Upper lobe of left lung (tissue), 6 donors: ENCODE measurements at regions not wholly inside any gene's neighbourhood (a gene's known extent, or its start where the extent isn't known, plus 50 kb on each side); places are given as distances from the start of the nearest gene placed in this dataset.
"Not testable (repeated sequence)": the region's sequence is repeated elsewhere in the genome, so short reads cannot be mapped to it uniquely, and the experiment has no call there.

ENCODE experiments used
- ATAC-seq, 2 donors: fragments of 200-7000 bp; cut with Tn5 transposase; one replicate each; pipeline ENCODE4 v1.9.1; 2022; ENCODE audit warnings: mild to moderate bottlenecking in 2 of 2, moderate library complexity in 2 of 2; ENCODE audit not compliant: low FRiP score in 2 of 2
- DNase-seq, 2 donors: peaks; one replicate each; pipeline ENCODE4 v3.0.0-alpha.2; 2019 to 2020
- H3K27ac ChIP-seq, 4 donors: fragments of 200-600 bp; sonication (generic); one replicate each; pipeline ENCODE4 v1.5.1; 2016 to 2019
- H3K27me3 ChIP-seq, 4 donors: fragments of 200-600 bp; sonication (generic); one replicate each; pipeline ENCODE4 v1.5.1; 2017 to 2019
- H3K36me3 ChIP-seq, 4 donors: fragments of 200-600 bp; sonication (generic); one replicate each; pipeline ENCODE4 v1.5.1; 2016 to 2019
- H3K4me1 ChIP-seq, 4 donors: fragments of 200-600 bp; sonication (generic); one replicate each; pipeline ENCODE4 v1.5.1; 2018 to 2019
- H3K4me3 ChIP-seq, 4 donors: fragments of 200-600 bp; sonication (generic); one replicate each; pipeline ENCODE4 v1.5.1; 2017 to 2019; ENCODE audit warnings: mild to moderate bottlenecking in 2 of 4, moderate library complexity in 1 of 4
- H3K9me3 ChIP-seq, 4 donors: fragments of 200-600 bp; sonication (generic); one replicate each; pipeline ENCODE4 v1.5.1; 2018 to 2019
- CTCF ChIP-seq, 6 experiments: fragments of 450-650 bp in 4 of 6; fragments of 200-600 bp in 2 of 6; sonication (generic) in 2 of 6; IDR thresholded peaks; one replicate each; pipeline ENCODE4 v1.5.1; 2016 to 2019; ENCODE audit warnings: antibody characterized with exemption in 6 of 6
- EP300 ChIP-seq, 4 donors: sonication (generic); formaldehyde crosslinking; IDR thresholded peaks; one replicate each; pipeline ENCODE4 v1.5.1; 2017; ENCODE audit warnings: antibody characterized with exemption in 4 of 4, control low read depth in 2 of 4
- POLR2A ChIP-seq, 4 donors: fragments of 450-650 bp; IDR thresholded peaks; one replicate each; pipeline ENCODE4 v1.5.1; 2016 to 2017; ENCODE audit warnings: antibody characterized with exemption in 4 of 4, mild to moderate bottlenecking in 2 of 4
- POLR2AphosphoS5 ChIP-seq, 2 donors: sonication (generic); formaldehyde crosslinking; IDR thresholded peaks; one replicate each; pipeline ENCODE4 v1.5.1; 2017; ENCODE audit warnings: antibody characterized with exemption in 2 of 2
- WGBS, 2 donors: methylation state at CpG; one replicate each; pipeline ENCODE4 v1.1.5; 2017 to 2018; 5-methylcytosine and 5-hydroxymethylcytosine counted together
- donor health status: DM: no; HTN: no; CAD: no; lungs with moderate emphysema.
- donor health status: DM: no; HTN: yes; CAD: no; lungs with severe emphysema.

GRCh38 chr13:74270018-74270417 is 135.8 kb upstream of the KLF12 start:
- no peak overlapping the region for H3K27ac ChIP-seq
- DNase-seq: no peak
- H3K36me3 ChIP-seq: no peaks in the 10 kb centered on the region
- H3K27me3 ChIP-seq: no peaks in the 10 kb centered on the region
- 0 to 25% methylated on average over 1 of the region's 1 CpG for WGBS, 2 donors
- no peak for ATAC-seq
- H3K4me3 ChIP-seq: no peak overlapping the region
- no peaks in the 10 kb centered on the region for H3K4me1 ChIP-seq
- H3K9me3 ChIP-seq: peaks cover 0 to under 1% (median 0%) of the 10 kb centered on the region in 4 donors
- TF ChIP-seq POLR2A (IDR thresholded peaks at IDR 0.05): no peak
- no peak for TF ChIP-seq CTCF (IDR thresholded peaks at IDR 0.05)
- no peak for TF ChIP-seq EP300 (IDR thresholded peaks at IDR 0.05)
- no peak for TF ChIP-seq POLR2AphosphoS5 (IDR thresholded peaks at IDR 0.05)

GRCh38 chr13:74266861-74267260 is 132.7 kb upstream of the KLF12 start:
- no peak for ATAC-seq
- no peak for TF ChIP-seq POLR2AphosphoS5 (IDR thresholded peaks at IDR 0.05)
- no peak for TF ChIP-seq EP300 (IDR thresholded peaks at IDR 0.05)
- no peak for TF ChIP-seq CTCF (IDR thresholded peaks at IDR 0.05)
- no peak for TF ChIP-seq POLR2A (IDR thresholded peaks at IDR 0.05)

GRCh38 chr13:74266309-74266708 is 132.1 kb upstream of the KLF12 start:
- DNase-seq: no peak
- Histone ChIP-seq H3K27ac (no peak overlapping the region), H3K4me3 (no peak overlapping the region), H3K36me3 (no peaks in the 10 kb centered on the region), H3K4me1 (no peaks in the 10 kb centered on the region), H3K27me3 (no peaks in the 10 kb centered on the region), H3K9me3 (peaks cover 0 to 10% (median 4%) of the 10 kb centered on the region in 4 donors)
- TF ChIP-seq CTCF (IDR thresholded peaks at IDR 0.05) (no peak), POLR2A (IDR thresholded peaks at IDR 0.05) (no peak), POLR2AphosphoS5 (IDR thresholded peaks at IDR 0.05) (no peak), EP300 (IDR thresholded peaks at IDR 0.05) (no peak)
- ATAC-seq: no peak
- 78 to 80% methylated on average over 3 of the region's 3 CpGs for WGBS, 2 donors

More at GRCh38 chr13:74266861-74267260, 132.7 kb upstream of the KLF12 start:
- peaks cover 0 to 10% (median 4%) of the 10 kb centered on the region in 4 donors for H3K9me3 ChIP-seq
- H3K4me3 ChIP-seq: no peak overlapping the region
- WGBS, 2 donors: 74 to 90% methylated on average over 1 of the region's 1 CpG
- no peak for DNase-seq
- no peaks in the 10 kb centered on the region for H3K36me3 ChIP-seq
- no peak overlapping the region for H3K27ac ChIP-seq
- no peaks in the 10 kb centered on the region for H3K4me1 ChIP-seq
- no peaks in the 10 kb centered on the region for H3K27me3 ChIP-seq

GRCh38 chr13:74264333-74264732 is 130.1 kb upstream of the KLF12 start:
- Histone ChIP-seq H3K27me3 (no peaks in the 10 kb centered on the region), H3K27ac (no peak overlapping the region), H3K9me3 (peaks cover 0 to 10% (median 4%) of the 10 kb centered on the region in 4 donors), H3K4me3 (no peak overlapping the region), H3K4me1 (no peaks in the 10 kb centered on the region), H3K36me3 (no peaks in the 10 kb centered on the region)
- no peak for ATAC-seq
- DNase-seq: no peak
- TF ChIP-seq EP300 (IDR thresholded peaks at IDR 0.05) (no peak), POLR2AphosphoS5 (IDR thresholded peaks at IDR 0.05) (no peak), POLR2A (IDR thresholded peaks at IDR 0.05) (no peak), CTCF (IDR thresholded peaks at IDR 0.05) (no peak)

GRCh38 chr13:74260420-74260819 is 126.2 kb upstream of the KLF12 start:
- not testable (repeated sequence) for H3K27ac ChIP-seq, H3K36me3 ChIP-seq, H3K27me3 ChIP-seq, H3K4me1 ChIP-seq, H3K4me3 ChIP-seq, ATAC-seq, DNase-seq
- H3K9me3 ChIP-seq: peaks cover 0 to 10% (median 4%) of the 10 kb centered on the region in 4 donors
- 92 to 96% methylated on average over 3 of the region's 3 CpGs for WGBS, 2 donors
